Endothelial cell of umbilical vein (primary cell): ENCODE measurements at regions not wholly inside any gene's neighbourhood (a gene's known extent, or its start where the extent isn't known, plus 50 kb on each side); places are given as distances from the start of the nearest gene placed in this dataset.

ENCODE experiments used
- BruUV-seq: library from RNA; stranded (reverse); fragments of 400-500 nt; replicated peaks from 2 replicates; lab custom pipeline; 2021; lab: Mats Ljungman, UMichigan
- CTCF ChIA-PET: fragments of 300-600, 350-600 bp; sonication (Branson Sonifier 250); formaldehyde crosslinking; loops from one replicate; lab custom pipeline; 2021; ENCODE audit warnings: antibody characterized with exemption, inconsistent platforms; lab: Charles Lee
- POLR2A ChIA-PET: fragments of 300-600, 350-600 bp; sonication (Branson Sonifier 250); formaldehyde crosslinking; loops from one replicate; lab custom pipeline; 2021; ENCODE audit warnings: antibody characterized with exemption, inconsistent platforms; lab: Charles Lee
- DNase-seq: peaks from one replicate; pipeline ENCODE4 v3.0.0-alpha.2; 2011; ENCODE audit warnings: low read depth, low spot score
- FAIRE-seq: peaks from 2 replicates; lab custom pipeline; 2011; peaks lifted over from hg19 to GRCh38; lab: Jason Lieb, UNC
- H2AFZ ChIP-seq: 2 replicates; pipeline ENCODE4 v1.6.0; 2012; ENCODE audit warnings: low read depth, low read length, control low read depth, inconsistent platforms
- H3K27ac ChIP-seq: 2 replicates; pipeline ENCODE4 v1.5.1; 2011; ENCODE audit warnings: low read depth, mild to moderate bottlenecking, control low read depth, low read length, moderate library complexity; ENCODE audit not compliant: insufficient read depth
- H3K27me3 ChIP-seq, 2 experiments: 2 replicates each; pipeline versions ENCODE4 v1.6.0 to v1.6.1; 2011; ENCODE audit warnings: low read length in 2 of 2, mixed read lengths in 1 of 2; ENCODE audit not compliant: control insufficient read depth in 2 of 2, insufficient read depth in 2 of 2
- H3K36me3 ChIP-seq, 2 experiments: 2 replicates in 1 of 2; 3 replicates in 1 of 2; pipeline ENCODE4 v1.5.1; 2011; ENCODE audit warnings: low read length in 2 of 2, mild to moderate bottlenecking in 1 of 2, moderate library complexity in 1 of 2; ENCODE audit not compliant: control insufficient read depth in 2 of 2, insufficient read depth in 2 of 2; ENCODE audit errors: extremely low read depth in 1 of 2
- H3K4me1 ChIP-seq: 3 replicates; pipeline ENCODE4 v1.5.1; 2011; ENCODE audit warnings: mild to moderate bottlenecking, low read length; ENCODE audit not compliant: control insufficient read depth, insufficient read depth; ENCODE audit errors: extremely low read depth
- H3K4me2 ChIP-seq: 2 replicates; pipeline ENCODE4 v1.6.1; 2011; ENCODE audit warnings: low read length, control low read depth, mixed read lengths; ENCODE audit not compliant: insufficient read depth
- H3K4me3 ChIP-seq, 3 experiments: fragments of 200-600 bp in 1 of 3; sonication (generic), shearing (Covaris generic) in 1 of 3; replicated peaks in 1 of 3; 2 replicates each; pipeline ENCODE4 v1.5.1; 2011 to 2016; ENCODE audit warnings: control low read depth in 3 of 3, low read length in 3 of 3, mild to moderate bottlenecking in 2 of 3, inconsistent platforms in 1 of 3, low read depth in 1 of 3, moderate library complexity in 1 of 3; ENCODE audit not compliant: insufficient read depth in 1 of 3
- H3K79me2 ChIP-seq: 2 replicates; pipeline ENCODE4 v1.6.0; 2012; ENCODE audit warnings: low read length, inconsistent platforms; ENCODE audit not compliant: control insufficient read depth, insufficient read depth
- H3K9ac ChIP-seq: replicated peaks from 2 replicates; pipeline ENCODE3; 2011; ENCODE audit warnings: low read length, control low read depth; ENCODE audit not compliant: insufficient read depth; ENCODE audit errors: extremely low read depth
- H3K9me1 ChIP-seq: replicated peaks from 3 replicates; pipeline ENCODE4 v1.6.0; 2011; ENCODE audit warnings: mild to moderate bottlenecking, low read length; ENCODE audit not compliant: control insufficient read depth, insufficient read depth; ENCODE audit errors: extremely low read depth
- H3K9me3 ChIP-seq: replicated peaks from 2 replicates; pipeline ENCODE4 v1.5.1; 2012; ENCODE audit warnings: low read length, inconsistent platforms; ENCODE audit not compliant: control insufficient read depth, insufficient read depth
- H4K20me1 ChIP-seq: replicated peaks from 2 replicates; pipeline ENCODE3; 2011; ENCODE audit warnings: mild to moderate bottlenecking, low read length; ENCODE audit not compliant: control insufficient read depth, insufficient read depth; ENCODE audit errors: extremely low read depth
- EZH2 ChIP-seq: IDR thresholded peaks from 2 replicates; pipeline ENCODE4 v1.6.1; 2012; ENCODE audit warnings: borderline replicate concordance, low read depth, mild to moderate bottlenecking, moderate library complexity, low read length, inconsistent platforms; ENCODE audit not compliant: severe bottlenecking
- FOS ChIP-seq: IDR thresholded peaks from 2 replicates; pipeline ENCODE4 v1.6.1; 2011; ENCODE audit warnings: mild to moderate bottlenecking, low read length, moderate library complexity, borderline replicate concordance; ENCODE audit not compliant: insufficient read depth
- GATA2 ChIP-seq: IDR thresholded peaks from 2 replicates; pipeline ENCODE4 v1.7.0; 2011; ENCODE audit warnings: low read depth, mild to moderate bottlenecking, moderate library complexity, mixed read lengths, low read length; ENCODE audit not compliant: insufficient read length, insufficient read depth
- JUN ChIP-seq: IDR thresholded peaks from 2 replicates; pipeline ENCODE4 v1.6.1; 2011; ENCODE audit warnings: borderline replicate concordance, low read depth; ENCODE audit not compliant: insufficient read length, insufficient read depth
- MYC ChIP-seq: IDR thresholded peaks from one replicate; pipeline ENCODE4 v1.6.1; 2011; ENCODE audit warnings: mild to moderate bottlenecking, low read depth, low read length
- POLR2A ChIP-seq: IDR thresholded peaks from 2 replicates; pipeline ENCODE4 v1.6.1; 2012; ENCODE audit warnings: low read depth, mild to moderate bottlenecking, control low read depth, low read length
- POLR2AphosphoS5 ChIP-seq: IDR thresholded peaks from 2 replicates; pipeline ENCODE4 v1.6.1; 2012; ENCODE audit warnings: low read depth, mild to moderate bottlenecking, control low read depth, low read length, moderate library complexity; ENCODE audit not compliant: insufficient read depth
- dilution Hi-C: fragments of 300-500 bp; cut with MboI; formaldehyde crosslinking; loops from one replicate; pipeline ENCODE4 v1.15.0; 2019; ENCODE audit warnings: low sequenced_read_pairs; ENCODE audit not compliant: extremely low pct_ligation_motif_present
- intact Hi-C: fragments of 100-400 bp; cut with micrococcal nuclease; formaldehyde crosslinking; loops from one replicate; pipeline ENCODE4 v1.10.0; 2022
- TF ChIP-seq, protein P1 (sequence below), 2 donors: IDR thresholded peaks; 1 replicate in 1 of 2; 2 replicates in 1 of 2; pipeline ENCODE4 v1.5.1; 2011; ENCODE audit warnings: low read length in 2 of 2, mild to moderate bottlenecking in 2 of 2, moderate library complexity in 2 of 2, control low read depth in 1 of 2, inconsistent platforms in 1 of 2, low read depth in 1 of 2; ENCODE audit not compliant: insufficient read depth in 1 of 2; ENCODE audit errors: extremely low read depth in 1 of 2
- TF ChIP-seq, protein P2 (sequence below): IDR thresholded peaks from 2 replicates; pipeline ENCODE4 v1.6.1; 2011; ENCODE audit not compliant: insufficient read depth, insufficient read length

DNA sequence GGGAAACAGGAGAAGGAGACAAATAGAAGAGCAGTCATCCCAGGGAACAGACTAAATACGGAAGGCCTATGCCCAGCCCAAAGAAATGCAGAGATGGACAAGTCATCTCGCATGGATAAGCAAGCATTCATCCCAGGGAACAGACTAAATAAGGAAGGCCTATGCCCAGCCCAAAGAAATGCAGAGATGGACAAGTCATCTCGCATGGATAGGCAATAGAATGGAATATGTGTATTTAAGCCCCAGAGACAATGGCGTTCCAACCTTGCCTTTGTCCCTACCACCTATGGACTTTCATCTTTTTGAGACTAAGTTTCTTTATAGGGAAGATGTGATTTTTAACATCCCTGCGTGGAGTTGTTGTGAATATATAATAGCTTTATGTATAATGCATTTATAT, 242.2 kb upstream of the TNC start:
- no peaks in the 10 kb centered on the region for H3K9me3 ChIP-seq
- CTCF ChIA-PET = no interaction called here
- no peaks in the 10 kb centered on the region for H3K9me1 ChIP-seq
- DNase-seq = no peak
- H3K36me3 ChIP-seq = no peaks in the 10 kb centered on the region
- FAIRE-seq = no peak
- no peak overlapping the region for H3K9ac ChIP-seq
- no peak overlapping the region for H3K4me3 ChIP-seq
- no peaks in the 10 kb centered on the region for H4K20me1 ChIP-seq
- intact Hi-C loops = no loop called here
- H3K27me3 ChIP-seq = no peaks in the 10 kb centered on the region
- POLR2A ChIA-PET = no interaction called here
- no peak overlapping the region for H2AFZ ChIP-seq
- H3K27ac ChIP-seq = no peak overlapping the region
- dilution Hi-C loops = no loop called here
- no TSS peak for BruUV-seq
- H3K4me2 ChIP-seq = no peak overlapping the region
- H3K79me2 ChIP-seq = no peaks in the 10 kb centered on the region
- TF ChIP-seq FOS (no peak), GATA2 (no peak), MYC (no peak), EZH2 (no peak), JUN (no peak), POLR2AphosphoS5 (no peak), POLR2A (no peak)
- TF ChIP-seq, protein P1, sequence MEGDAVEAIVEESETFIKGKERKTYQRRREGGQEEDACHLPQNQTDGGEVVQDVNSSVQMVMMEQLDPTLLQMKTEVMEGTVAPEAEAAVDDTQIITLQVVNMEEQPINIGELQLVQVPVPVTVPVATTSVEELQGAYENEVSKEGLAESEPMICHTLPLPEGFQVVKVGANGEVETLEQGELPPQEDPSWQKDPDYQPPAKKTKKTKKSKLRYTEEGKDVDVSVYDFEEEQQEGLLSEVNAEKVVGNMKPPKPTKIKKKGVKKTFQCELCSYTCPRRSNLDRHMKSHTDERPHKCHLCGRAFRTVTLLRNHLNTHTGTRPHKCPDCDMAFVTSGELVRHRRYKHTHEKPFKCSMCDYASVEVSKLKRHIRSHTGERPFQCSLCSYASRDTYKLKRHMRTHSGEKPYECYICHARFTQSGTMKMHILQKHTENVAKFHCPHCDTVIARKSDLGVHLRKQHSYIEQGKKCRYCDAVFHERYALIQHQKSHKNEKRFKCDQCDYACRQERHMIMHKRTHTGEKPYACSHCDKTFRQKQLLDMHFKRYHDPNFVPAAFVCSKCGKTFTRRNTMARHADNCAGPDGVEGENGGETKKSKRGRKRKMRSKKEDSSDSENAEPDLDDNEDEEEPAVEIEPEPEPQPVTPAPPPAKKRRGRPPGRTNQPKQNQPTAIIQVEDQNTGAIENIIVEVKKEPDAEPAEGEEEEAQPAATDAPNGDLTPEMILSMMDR (IDR thresholded peaks at IDR 0.05; ENCODE audit: extremely low read depth in 1 of 2, insufficient read depth in 1 of 2, low read depth in 1 of 2, low read length in 2 of 2) = no peak
- TF ChIP-seq, protein P2, sequence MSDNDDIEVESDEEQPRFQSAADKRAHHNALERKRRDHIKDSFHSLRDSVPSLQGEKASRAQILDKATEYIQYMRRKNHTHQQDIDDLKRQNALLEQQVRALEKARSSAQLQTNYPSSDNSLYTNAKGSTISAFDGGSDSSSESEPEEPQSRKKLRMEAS = no peak
- no peaks in the 10 kb centered on the region for H3K4me1 ChIP-seq
